Head of caudate nucleus (tissue), 42 donors: ENCODE measurements at regions not wholly inside any gene's neighbourhood (a gene's known extent, or its start where the extent isn't known, plus 50 kb on each side); places are given as distances from the start of the nearest gene placed in this dataset.
"Not testable (repeated sequence)": the region's sequence is repeated elsewhere in the genome, so short reads cannot be mapped to it uniquely, and the experiment has no call there.

Experiments
- DNase-seq, 42 donors: peaks; one replicate each; pipeline versions ENCODE4 v3.0.0 to v3.0.0-alpha.2; 2020 to 2021; ENCODE audit warnings: mixed read lengths in 7 of 42
- intact Hi-C: fragments of 100-400 bp; cut with DNase I; formaldehyde crosslinking; loops from one replicate; pipeline ENCODE4 v1.15.0; 2022

DNA sequence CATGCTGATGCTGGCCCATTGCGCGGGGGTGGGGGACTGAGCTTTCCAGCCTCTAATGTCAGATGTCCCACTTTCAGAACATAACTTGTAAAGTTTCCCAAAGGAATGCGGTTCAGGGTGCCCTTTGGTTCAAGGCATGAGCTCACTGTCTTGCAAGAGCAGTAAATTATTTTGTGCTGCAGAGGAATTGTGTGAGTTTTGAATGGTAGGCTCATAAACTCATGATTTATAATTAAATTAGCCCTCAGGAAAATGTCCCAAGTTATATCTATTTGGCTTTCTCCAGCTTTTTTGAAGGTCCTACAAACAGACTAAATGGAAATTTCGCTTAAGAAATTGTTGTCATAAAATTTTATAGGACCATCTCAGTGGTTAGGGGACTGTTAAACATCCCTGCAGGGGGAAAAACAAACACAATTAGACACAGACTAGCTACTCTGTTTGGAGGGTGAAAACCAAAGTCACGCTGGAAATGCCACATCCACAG lies 321.8 kb downstream of the HS3ST3B1 start:
- DNase-seq = no peak
- intact Hi-C loops = no loop called here

DNA sequence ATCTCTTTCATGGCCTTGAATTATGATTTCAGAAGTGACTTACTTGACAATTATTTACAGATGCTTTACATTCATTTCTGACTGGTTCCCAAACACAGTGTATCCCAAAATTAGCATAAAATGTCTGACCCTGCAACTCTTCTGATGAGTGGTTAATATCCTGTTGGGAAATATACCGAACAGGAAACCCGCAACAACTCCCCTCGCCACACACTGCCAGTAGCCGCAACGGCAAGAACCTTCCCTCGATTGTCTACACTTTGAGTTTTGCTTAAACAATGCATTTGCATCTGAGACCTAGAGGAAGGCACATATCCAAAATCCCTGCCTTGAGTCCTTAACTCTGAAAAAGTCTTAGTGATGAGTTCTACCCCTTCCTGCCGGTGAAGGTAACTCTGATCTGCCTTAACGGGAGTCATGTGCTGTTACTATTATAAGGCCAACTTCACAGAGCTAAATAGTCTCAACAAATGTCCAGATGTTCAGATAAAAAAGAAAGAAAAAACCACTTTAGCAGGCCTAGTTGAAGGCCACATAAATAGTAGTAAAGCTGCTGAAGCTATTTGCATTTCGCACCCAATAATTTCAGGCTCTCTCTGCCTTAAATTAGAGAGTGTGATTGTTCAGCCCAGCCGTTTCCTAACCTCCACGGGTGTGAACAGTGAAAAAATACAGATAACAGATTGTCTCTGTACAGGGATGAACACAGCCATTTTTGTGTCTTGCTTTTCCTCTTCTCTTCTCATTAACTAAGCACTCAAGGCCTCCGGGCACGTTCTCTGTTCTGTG lies 321.1 kb downstream of the HS3ST3B1 start:
- intact Hi-C loops = no loop called here

GRCh38 chr17:14619821-14620220 lies 318.9 kb downstream of the HS3ST3B1 start:
- intact Hi-C loops = no loop called here
- DNase-seq = no peak

More for the DNA sequence above, 321.1 kb downstream of the HS3ST3B1 start:
- DNase-seq = no peak

GRCh38 chr17:14616528-14616927 lies 315.6 kb downstream of the HS3ST3B1 start:
- DNase-seq = no peak
- intact Hi-C loops = no loop called here

GRCh38 chr17:14605267-14605599 lies 304.4 kb downstream of the HS3ST3B1 start:
- intact Hi-C loops = no loop called here

GRCh38 chr17:14604591-14605266 lies 303.8 kb downstream of the HS3ST3B1 start:
- DNase-seq = peak in 6 of 42 donors; percentile 2 to 43 (median 6)
- intact Hi-C loops = no loop called here

More at GRCh38 chr17:14605267-14605599, 304.4 kb downstream of the HS3ST3B1 start:
- DNase-seq = peak in 38 of 42 donors; percentile 5 to 61 (median 30)

- intact Hi-C loops = no loop called here
- DNase-seq = no peak
These were observed 295.3 kb downstream of the HS3ST3B1 start for GRCh38 chr17:14596224-14596623.

- intact Hi-C loops = no loop called here
- no peak for DNase-seq
These were observed 294.8 kb downstream of the HS3ST3B1 start for GRCh38 chr17:14595656-14596055.

GRCh38 chr17:14594690-14595089 lies 293.8 kb downstream of the HS3ST3B1 start:
- no peak for DNase-seq
- intact Hi-C loops = no loop called here

DNA sequence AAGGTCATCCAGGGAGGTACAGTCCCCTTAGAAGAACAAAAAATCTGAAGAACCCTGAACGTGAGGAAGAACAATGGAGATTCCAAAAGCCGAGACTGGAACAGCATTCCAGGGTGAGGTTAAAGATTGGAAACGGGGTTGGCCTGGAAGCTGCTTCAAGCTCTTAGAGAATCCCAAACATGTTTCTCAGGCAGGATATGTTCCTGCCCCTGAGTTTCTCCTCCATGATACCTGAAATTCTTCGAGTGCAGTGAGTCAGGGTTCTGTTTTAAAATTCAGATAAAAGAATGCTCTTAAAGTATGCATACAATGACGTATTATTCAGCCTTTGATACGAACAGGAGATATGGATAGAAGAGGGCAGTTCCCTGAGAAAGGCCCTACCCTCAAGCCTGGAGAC lies 293.1 kb downstream of the HS3ST3B1 start:
- DNase-seq = no peak
- intact Hi-C loops = no loop called here

DNA sequence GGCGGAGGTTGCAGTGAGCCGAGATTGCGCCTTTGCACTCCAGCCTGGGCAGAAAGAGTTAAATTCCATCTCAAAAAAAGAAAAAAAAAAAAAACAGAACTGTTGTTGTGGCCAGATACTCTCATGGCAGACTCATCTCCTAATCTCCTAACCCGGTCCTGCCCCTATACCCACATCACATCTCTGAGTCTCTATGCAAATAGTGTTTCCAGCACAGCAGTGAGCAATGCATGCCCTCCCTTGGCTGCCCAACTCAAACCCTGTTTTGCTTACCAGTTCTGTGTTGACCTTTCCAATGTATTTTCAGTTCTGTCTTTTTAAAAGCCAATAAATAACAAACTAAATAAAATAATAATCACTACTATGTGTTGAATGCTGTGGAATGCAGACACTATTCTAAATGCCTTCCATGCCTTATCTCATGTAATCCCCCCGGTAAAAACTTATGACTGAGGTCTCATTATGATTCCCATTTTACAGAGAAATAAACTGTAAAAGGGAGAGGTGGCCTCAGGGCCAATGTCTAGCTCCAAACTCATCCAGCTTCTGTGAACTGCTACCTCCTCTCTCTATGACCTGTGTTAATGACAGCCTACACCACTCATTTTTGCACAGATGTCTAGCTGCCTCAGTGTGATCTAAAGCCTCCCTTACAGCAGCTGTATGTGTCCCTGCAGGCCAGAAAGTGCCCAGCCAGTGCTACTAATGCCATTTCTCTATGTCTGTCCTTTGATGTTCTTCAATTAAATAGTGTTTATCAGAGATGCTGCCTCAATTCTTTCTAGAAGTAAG lies 289.8 kb downstream of the HS3ST3B1 start:
- intact Hi-C loops = no loop called here
- no peak for DNase-seq

GRCh38 chr17:14585099-14585498 lies 284.2 kb downstream of the HS3ST3B1 start:
- DNase-seq = no peak
- intact Hi-C loops = no loop called here

DNA sequence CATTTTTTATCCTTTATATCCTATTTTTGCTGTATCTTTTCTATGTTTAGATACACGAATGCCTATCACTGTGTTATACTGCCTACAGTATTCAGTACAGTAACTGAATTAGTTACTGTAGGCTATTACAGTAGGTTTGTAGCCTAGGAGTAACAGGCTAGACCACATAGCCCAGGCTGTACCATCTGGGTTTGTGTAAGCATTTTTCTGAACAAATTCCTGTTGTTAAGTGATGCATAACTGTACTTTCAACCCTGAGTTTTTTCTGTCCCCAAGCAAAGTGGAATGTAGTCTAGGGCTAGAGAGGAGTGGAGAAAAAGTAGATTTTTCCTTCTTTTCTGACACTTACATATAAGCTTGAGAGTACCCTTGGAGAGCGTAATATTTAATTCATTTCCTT lies 282.1 kb downstream of the HS3ST3B1 start:
- intact Hi-C loops = no loop called here
- DNase-seq = no peak

DNA sequence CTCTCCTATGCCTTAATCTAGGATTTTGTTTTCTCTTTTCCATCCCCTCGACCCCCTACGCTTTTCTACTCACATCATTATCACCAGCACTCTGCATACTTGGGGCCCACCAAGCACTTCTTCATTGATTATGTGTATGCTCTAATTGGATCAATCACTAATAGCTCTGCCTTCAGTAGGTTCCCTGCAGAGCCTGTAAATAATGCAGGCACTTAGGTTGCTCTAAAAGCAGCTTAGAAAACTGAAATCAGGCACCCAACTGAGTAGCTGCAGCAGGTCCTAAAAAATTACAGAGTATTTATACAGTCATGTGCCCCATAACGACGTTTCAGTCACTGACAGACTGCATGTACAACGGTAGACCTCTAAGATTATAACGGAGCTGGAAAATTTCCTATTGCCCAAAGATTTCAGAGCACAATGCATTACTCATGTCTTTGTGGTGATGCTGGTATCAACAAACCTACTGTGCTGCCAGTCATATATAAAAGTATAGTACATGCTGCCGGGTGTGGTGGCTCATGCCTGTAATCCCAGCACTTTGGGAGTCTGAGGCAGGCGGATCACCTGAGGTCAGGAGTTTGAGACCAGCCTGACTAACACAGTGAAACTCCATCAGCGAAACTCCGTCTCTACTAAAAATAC lies 280.4 kb downstream of the HS3ST3B1 start:
- intact Hi-C loops = no loop called here
- DNase-seq = no peak

DNA sequence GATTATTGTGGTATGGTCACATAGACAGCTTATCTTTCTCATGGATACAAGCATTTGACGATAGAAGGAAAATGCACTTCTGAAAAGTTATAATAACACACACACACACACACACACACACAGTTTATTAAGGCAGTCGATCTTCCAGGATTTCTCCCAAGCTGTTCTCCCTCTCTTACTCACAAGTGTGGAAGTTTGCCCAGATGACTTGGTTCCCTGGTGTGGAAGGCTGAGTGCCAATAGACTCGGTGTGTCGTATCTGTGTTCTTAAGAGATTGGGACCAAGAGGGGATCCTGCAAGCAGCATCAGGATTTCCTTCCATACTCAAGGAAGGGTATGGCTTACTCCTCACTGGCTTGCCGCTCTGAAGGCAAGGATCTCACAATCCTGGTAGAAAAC lies 279.6 kb downstream of the HS3ST3B1 start:
- intact Hi-C loops = no loop called here
- no peak for DNase-seq

DNA sequence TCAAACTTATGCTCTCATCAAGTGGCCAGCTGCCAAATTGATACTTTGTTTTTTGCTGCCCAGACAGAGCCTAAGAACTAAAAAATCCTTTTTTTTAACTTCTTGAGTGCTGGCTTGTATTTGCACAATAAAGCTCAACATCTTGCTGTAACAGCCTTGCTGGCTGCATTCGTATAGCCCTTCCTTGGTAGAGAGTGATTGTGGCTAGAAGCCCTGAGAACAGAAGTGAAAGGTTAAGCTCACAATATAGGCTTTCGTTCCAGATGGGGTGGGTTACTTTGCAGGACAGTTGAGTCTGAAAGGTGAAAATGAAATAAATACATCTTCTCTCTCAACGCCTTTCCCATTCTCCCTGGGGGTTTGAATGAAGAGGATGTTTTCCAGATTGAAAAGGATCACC lies 278.8 kb downstream of the HS3ST3B1 start:
- intact Hi-C loops = no loop called here
- DNase-seq = no peak

- no peak for DNase-seq
- intact Hi-C loops = no loop called here
These were observed 274.6 kb downstream of the HS3ST3B1 start for GRCh38 chr17:14575471-14575953.

- DNase-seq, intact Hi-C loops: not testable (repeated sequence)
These were observed 259.4 kb downstream of the HS3ST3B1 start for GRCh38 chr17:14560325-14560724.
